Endometrium (tissue), 2 donors: ENCODE measurements at regions not wholly inside any gene's neighbourhood (a gene's known extent, or its start where the extent isn't known, plus 50 kb on each side); places are given as distances from the start of the nearest gene placed in this dataset.
"Not testable (repeated sequence)": the region's sequence is repeated elsewhere in the genome, so short reads cannot be mapped to it uniquely, and the experiment has no call there.

Experiments
- FAIRE-seq: peaks from 2 replicates; lab custom pipeline; 2012; peaks lifted over from hg19 to GRCh38; lab: Jason Lieb, UNC
- donor health status: control.
- donor health status: control.

DNA sequence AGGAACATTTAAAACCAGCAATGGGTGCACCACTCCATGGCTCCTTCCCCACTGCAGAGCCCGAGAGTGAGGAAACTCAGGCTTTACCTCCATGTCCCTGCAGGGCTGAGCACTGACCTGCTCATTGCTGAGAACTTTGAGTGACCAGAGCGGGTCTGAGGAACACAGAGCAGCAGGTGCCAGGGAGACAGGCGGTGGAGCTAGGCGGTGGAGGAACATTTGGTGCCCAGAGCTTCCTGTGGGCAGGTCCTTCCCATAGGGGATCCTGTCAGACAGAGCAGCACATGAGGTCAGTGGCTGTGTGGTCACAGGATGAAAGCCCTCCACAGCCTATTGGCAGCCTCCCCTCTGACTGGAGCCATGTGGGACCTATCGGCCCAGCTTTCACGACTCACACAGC lies 538.5 kb downstream of the RPIA start:
- not testable (repeated sequence) for FAIRE-seq

GRCh38 chr2:89231241-89231640 lies 539.8 kb downstream of the RPIA start:
- FAIRE-seq: peak; percentile 31

- FAIRE-seq: not testable (repeated sequence)
Observed at GRCh38 chr2:89233931-89234330, 542.5 kb downstream of the RPIA start.

GRCh38 chr2:89234818-89235466 lies 543.5 kb downstream of the RPIA start:
- not testable (repeated sequence) for FAIRE-seq

- FAIRE-seq: not testable (repeated sequence)
Observed at GRCh38 chr2:89236832-89237450, 545.5 kb downstream of the RPIA start.

DNA sequence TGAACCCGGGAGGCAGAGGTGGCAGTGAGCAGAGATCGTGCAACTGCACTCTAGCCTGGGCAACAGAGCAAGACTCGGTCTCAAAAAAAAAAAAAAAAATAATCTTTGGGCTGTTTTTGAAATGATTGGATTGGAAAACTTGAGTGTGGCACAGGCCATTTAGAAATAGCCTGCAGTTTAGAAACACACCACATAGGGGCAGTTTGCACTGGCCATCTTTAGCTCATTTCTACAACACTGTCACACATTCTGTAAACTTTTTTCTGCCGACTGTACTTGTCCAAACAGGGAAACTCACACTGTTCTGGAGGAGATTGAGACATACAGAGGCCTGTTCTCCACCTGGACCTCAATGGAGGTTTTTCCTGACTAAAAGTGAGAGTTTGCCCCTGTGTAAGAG lies 546.3 kb downstream of the RPIA start:
- not testable (repeated sequence) for FAIRE-seq

GRCh38 chr2:89243114-89243700 lies 551.7 kb downstream of the RPIA start:
- FAIRE-seq: not testable (repeated sequence)

DNA sequence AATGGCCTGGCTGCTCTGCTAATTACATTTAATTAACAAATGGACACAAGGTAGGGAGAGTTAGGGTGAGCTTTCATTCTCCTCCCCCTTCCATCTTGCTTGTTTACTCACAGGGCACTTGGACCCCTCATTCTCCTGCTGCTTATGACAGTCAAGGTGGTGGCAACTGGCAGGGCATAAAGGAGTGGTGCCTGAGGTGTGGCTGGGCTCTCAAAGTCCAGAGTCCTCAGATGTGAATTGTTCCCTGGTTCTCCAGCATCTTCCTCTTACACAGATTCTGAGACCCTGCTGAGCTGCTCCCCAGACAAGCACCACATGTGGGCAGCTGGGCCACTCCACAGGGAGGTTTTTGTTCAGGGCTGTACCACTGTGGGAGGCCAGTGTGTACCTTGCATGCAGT lies 552.9 kb downstream of the RPIA start:
- not testable (repeated sequence) for FAIRE-seq

DNA sequence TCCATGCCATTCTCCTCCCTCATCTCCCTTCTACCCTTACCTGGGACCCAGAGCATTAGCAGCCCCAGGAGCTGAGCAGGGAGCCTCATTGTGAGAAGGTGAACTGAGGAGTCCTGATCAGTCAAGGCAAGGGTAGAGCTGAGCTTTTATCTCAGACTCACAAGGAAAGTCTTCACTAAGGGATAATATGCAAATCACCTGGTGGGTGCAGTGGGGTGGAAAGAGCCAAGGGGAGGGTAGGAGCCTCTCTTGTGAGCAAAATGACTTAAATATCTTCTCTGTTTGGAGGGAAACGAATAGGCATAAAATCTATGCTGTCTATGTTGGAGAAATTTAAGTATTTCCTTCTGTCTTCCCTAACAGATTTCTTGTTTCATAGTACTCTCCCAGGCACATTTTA lies 554.0 kb downstream of the RPIA start:
- not testable (repeated sequence) for FAIRE-seq

- not testable (repeated sequence) for FAIRE-seq
Observed at GRCh38 chr2:89246027-89246426, 554.6 kb downstream of the RPIA start.

DNA sequence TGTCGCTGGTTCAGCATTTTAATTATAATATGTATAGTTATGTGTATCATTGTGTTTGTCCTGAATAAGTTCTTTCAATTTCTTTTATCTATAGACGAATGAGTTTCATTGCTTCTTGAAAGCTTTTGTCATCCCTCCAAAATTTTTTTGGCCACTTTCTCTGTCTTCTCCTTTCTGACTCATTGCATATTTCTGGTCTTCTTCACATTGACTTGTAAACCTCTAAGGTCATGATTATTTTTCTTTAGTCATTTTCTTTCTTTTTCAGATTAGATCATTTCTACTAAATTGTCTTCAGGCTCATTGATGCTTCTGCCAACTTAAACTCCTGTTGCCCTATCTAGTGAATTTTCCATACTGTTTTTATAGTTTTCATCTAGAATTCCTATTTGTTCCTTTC lies 555.1 kb downstream of the RPIA start:
- FAIRE-seq: not testable (repeated sequence)

- FAIRE-seq: not testable (repeated sequence)
Observed at GRCh38 chr2:89255013-89255412, 563.5 kb downstream of the RPIA start.

GRCh38 chr2:89273443-89273842 lies 582.0 kb downstream of the RPIA start:
- not testable (repeated sequence) for FAIRE-seq

DNA sequence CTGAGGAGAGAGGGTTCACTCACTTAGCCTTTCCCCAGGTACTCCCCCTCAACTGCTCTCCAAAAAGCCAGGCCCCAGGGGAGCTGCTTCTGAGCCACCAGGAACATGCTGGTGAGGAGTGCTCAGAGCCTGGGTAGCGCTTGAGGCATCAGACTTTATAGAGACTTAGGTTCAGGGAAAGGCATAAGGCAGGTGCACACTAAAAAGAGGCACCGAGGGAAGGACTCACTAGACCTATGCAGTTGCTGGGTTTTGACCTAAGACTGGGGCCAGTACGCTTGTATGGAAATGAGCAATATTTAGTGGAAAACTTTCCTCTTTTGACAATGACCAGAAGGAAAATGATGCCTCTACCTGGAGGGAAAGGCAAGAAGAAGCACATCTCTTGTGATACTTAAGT lies 589.1 kb downstream of the RPIA start:
- not testable (repeated sequence) for FAIRE-seq

- not testable (repeated sequence) for FAIRE-seq
Observed at GRCh38 chr2:89286448-89287080, 595.1 kb downstream of the RPIA start.

DNA sequence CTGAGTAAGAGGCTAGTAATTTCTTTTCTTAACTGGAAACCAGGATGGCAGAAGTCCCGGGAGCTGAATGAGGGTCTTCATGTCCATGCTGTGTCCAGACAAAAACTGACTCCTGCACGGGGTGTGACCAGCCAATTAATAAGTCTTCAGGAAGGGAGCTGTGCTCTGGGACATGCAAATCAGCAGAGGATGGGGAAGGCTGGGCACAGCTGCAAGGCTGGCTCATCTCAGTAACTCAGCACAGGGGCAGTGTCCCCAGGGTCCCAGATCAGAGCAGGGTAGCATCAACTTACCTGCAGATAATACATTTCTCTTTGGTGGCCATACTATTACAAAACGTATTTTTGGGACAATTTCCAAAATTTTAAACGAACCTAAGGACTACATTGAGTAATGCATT lies 595.6 kb downstream of the RPIA start:
- not testable (repeated sequence) for FAIRE-seq

DNA sequence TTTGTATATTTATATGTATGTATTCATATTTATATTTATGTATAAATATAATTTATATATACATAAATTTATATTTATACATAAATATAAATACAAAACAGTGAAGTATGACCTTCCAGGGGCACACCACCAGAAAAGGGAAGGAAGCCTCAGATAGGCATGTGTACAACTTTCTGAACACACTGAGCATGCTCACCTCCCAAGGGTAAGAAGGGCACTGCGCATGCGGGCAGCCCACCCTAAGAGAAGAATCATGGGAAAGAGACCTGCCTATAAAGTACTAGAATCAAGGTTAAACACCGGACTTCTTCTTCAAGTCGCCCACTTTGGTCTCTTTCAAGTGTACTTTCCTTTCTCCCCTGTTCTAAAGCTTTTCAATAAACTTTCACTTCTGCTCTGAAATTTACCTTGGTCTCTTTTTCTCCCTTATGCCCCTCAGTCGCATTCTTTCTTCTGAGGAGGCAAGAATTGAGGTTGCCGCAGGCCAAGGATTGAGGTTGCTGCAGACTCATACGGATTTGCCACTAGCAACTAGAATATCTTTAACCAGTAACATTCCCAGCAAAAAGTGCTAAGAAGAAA lies 600.3 kb downstream of the RPIA start:
- FAIRE-seq: not testable (repeated sequence)

- not testable (repeated sequence) for FAIRE-seq
Observed at GRCh38 chr2:89293399-89293798, 601.9 kb downstream of the RPIA start.

GRCh38 chr2:89294335-89294734 lies 602.9 kb downstream of the RPIA start:
- FAIRE-seq: not testable (repeated sequence)

GRCh38 chr2:89296820-89297398 lies 605.4 kb downstream of the RPIA start:
- FAIRE-seq: not testable (repeated sequence)

- FAIRE-seq: not testable (repeated sequence)
Observed at GRCh38 chr2:89299196-89299595, 607.7 kb downstream of the RPIA start.

- not testable (repeated sequence) for FAIRE-seq
Observed at GRCh38 chr2:89305623-89306022, 614.1 kb downstream of the RPIA start.
